Memory B cell (primary cell): ENCODE measurements at regions not wholly inside any gene's neighbourhood (a gene's known extent, or its start where the extent isn't known, plus 50 kb on each side); places are given as distances from the start of the nearest gene placed in this dataset.
"Not testable (repeated sequence)": the region's sequence is repeated elsewhere in the genome, so short reads cannot be mapped to it uniquely, and the experiment has no call there.

Experiments
- ATAC-seq: fragments of 150-1000 bp; cut with Tn5 transposase; 2 replicates; pipeline ENCODE4 v1.10.0; 2021; ENCODE audit warnings: low read depth, mild to moderate bottlenecking, moderate library complexity
- DNase-seq, 2 donors: peaks; one replicate each; pipeline ENCODE4 v3.0.0; 2022; ENCODE audit warnings: low spot score in 2 of 2
- H3K27ac Mint-ChIP-seq: one replicate; pipeline ENCODE4 v1.8.0; 2022; ENCODE audit warnings: mild to moderate bottlenecking, moderate library complexity, mixed read lengths
- H3K27me3 Mint-ChIP-seq: one replicate; pipeline ENCODE4 v1.8.0; 2022; ENCODE audit warnings: mixed read lengths
- H3K36me3 Mint-ChIP-seq: one replicate; pipeline ENCODE4 v1.8.0; 2022; ENCODE audit warnings: mild to moderate bottlenecking, mixed read lengths
- H3K4me1 Mint-ChIP-seq: one replicate; pipeline ENCODE4 v1.8.0; 2022; ENCODE audit warnings: mixed read lengths
- H3K4me3 Mint-ChIP-seq: one replicate; pipeline ENCODE4 v1.8.0; 2022; ENCODE audit warnings: mild to moderate bottlenecking, moderate library complexity, mixed read lengths
- H3K9me3 Mint-ChIP-seq: one replicate; pipeline ENCODE4 v1.8.0; 2022; ENCODE audit warnings: mixed read lengths

GRCh38 chr12:127942981-127943380 lies 324.0 kb upstream of the TMEM132C start:
- Mint-ChIP-seq H3K36me3 (no peaks in the 10 kb centered on the region), H3K27me3 (peaks cover 2% of the 10 kb centered on the region), H3K27ac (no peak overlapping the region), H3K4me1 (no peaks in the 10 kb centered on the region), H3K9me3 (peaks cover 2% of the 10 kb centered on the region), H3K4me3 (no peak overlapping the region)
- DNase-seq (no peak), ATAC-seq (no peak)

DNA sequence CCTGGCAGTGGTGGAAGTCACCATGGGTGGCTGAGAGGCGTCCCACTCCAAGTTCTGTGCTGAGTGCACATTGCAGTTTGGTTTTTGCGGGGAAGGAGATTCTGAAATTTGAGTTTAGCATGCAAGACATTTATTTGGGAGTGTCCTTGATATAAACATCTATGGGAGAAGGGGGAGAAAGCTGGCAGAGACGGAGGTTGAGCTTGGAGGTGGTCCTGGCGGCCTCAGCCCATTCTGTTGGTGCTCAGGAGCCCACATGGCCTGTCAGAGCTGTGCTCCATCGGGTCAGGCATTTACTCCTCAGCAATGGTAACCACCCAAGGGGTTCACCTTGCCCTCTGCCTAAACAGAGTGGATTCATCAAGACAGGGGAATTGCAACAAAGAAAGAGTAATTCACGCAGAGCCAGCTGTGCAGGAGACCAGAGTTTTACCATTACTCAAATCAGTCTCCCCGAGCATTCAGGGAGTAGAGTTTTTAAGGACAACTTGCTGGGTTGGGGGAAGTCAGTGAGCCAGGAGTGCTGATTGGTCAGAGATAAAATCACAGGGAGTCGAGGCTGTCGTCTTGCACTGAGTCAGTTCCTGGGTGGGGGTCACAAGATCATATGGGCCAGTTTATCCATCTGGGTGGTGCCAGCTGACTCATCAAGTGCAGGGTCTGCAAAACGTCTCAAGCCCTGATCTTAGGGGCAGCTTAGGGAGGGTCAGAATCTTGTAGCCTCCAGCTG lies 323.3 kb upstream of the TMEM132C start:
- Mint-ChIP-seq H3K36me3 (no peaks in the 10 kb centered on the region), H3K4me1 (no peaks in the 10 kb centered on the region), H3K9me3 (peaks cover 2% of the 10 kb centered on the region), H3K4me3 (no peak overlapping the region), H3K27me3 (peaks cover 2% of the 10 kb centered on the region), H3K27ac (no peak overlapping the region)
- DNase-seq: no peak
- no peak for ATAC-seq

GRCh38 chr12:127944211-127944899 lies 322.6 kb upstream of the TMEM132C start:
- ATAC-seq (no peak), DNase-seq (no peak)
- no peaks in the 10 kb centered on the region for H3K27me3 Mint-ChIP-seq
- no peak overlapping the region for H3K4me3 Mint-ChIP-seq
- no peaks in the 10 kb centered on the region for H3K4me1 Mint-ChIP-seq
- peaks cover 2% of the 10 kb centered on the region for H3K9me3 Mint-ChIP-seq
- H3K27ac Mint-ChIP-seq: no peak overlapping the region
- H3K36me3 Mint-ChIP-seq: no peaks in the 10 kb centered on the region

GRCh38 chr12:127957001-127957660 lies 309.8 kb upstream of the TMEM132C start:
- no peaks in the 10 kb centered on the region for H3K9me3 Mint-ChIP-seq
- DNase-seq (no peak), ATAC-seq (no peak)
- H3K4me1 Mint-ChIP-seq: no peaks in the 10 kb centered on the region
- no peaks in the 10 kb centered on the region for H3K36me3 Mint-ChIP-seq
- no peaks in the 10 kb centered on the region for H3K27me3 Mint-ChIP-seq
- H3K27ac Mint-ChIP-seq: no peak overlapping the region
- H3K4me3 Mint-ChIP-seq: no peak overlapping the region

- ATAC-seq: no peak
- no peak overlapping the region for H3K4me3 Mint-ChIP-seq
Observed at GRCh38 chr12:127962303-127962702, 304.7 kb upstream of the TMEM132C start.

DNA sequence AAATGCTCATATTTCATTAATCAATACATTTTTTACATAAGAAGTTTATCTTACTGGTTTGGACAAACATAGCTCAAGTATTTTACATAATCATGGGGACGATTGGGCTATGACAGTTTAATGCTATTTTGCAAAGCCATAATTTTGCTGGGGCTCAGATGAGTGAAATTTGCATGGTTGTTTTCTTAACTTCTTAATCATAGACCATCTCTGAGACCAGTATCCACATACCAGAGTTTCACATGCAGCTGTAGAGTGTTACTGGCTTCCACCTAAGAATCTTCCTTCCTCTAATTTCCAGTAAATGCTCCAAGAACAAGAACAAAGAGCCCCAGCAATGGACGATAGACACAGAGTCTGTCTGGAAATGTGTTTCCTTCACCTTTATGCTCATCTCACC lies 303.0 kb upstream of the TMEM132C start:
- ATAC-seq: no peak
- peaks cover 2% of the 10 kb centered on the region for H3K36me3 Mint-ChIP-seq
- H3K4me3 Mint-ChIP-seq: no peak overlapping the region
- H3K4me1 Mint-ChIP-seq: no peaks in the 10 kb centered on the region
- H3K9me3 Mint-ChIP-seq: peaks cover 6% of the 10 kb centered on the region
- DNase-seq: no peak
- no peak overlapping the region for H3K27ac Mint-ChIP-seq
- no peaks in the 10 kb centered on the region for H3K27me3 Mint-ChIP-seq

More at GRCh38 chr12:127962303-127962702, 304.7 kb upstream of the TMEM132C start:
- H3K27me3 Mint-ChIP-seq: no peaks in the 10 kb centered on the region
- no peak for DNase-seq
- H3K36me3 Mint-ChIP-seq: no peaks in the 10 kb centered on the region
- no peaks in the 10 kb centered on the region for H3K4me1 Mint-ChIP-seq
- no peaks in the 10 kb centered on the region for H3K9me3 Mint-ChIP-seq
- H3K27ac Mint-ChIP-seq: no peak overlapping the region

- ATAC-seq: no peak
- H3K27me3 Mint-ChIP-seq: no peaks in the 10 kb centered on the region
- no peaks in the 10 kb centered on the region for H3K4me1 Mint-ChIP-seq
- H3K36me3 Mint-ChIP-seq: peaks cover 2% of the 10 kb centered on the region
- H3K27ac Mint-ChIP-seq: no peak overlapping the region
- no peak overlapping the region for H3K4me3 Mint-ChIP-seq
- DNase-seq: no peak
- peaks cover 7% of the 10 kb centered on the region for H3K9me3 Mint-ChIP-seq
Observed at GRCh38 chr12:127964717-127965116, 302.3 kb upstream of the TMEM132C start.

- H3K4me3 Mint-ChIP-seq: no peak overlapping the region
- no peaks in the 10 kb centered on the region for H3K27me3 Mint-ChIP-seq
- DNase-seq (no peak), ATAC-seq (no peak)
- H3K36me3 Mint-ChIP-seq: peaks cover 2% of the 10 kb centered on the region
- H3K9me3 Mint-ChIP-seq: peaks cover 7% of the 10 kb centered on the region
- no peaks in the 10 kb centered on the region for H3K4me1 Mint-ChIP-seq
- no peak overlapping the region for H3K27ac Mint-ChIP-seq
Observed at GRCh38 chr12:127966331-127966730, 300.6 kb upstream of the TMEM132C start.

GRCh38 chr12:127970491-127970890 lies 296.5 kb upstream of the TMEM132C start:
- no peaks in the 10 kb centered on the region for H3K4me1 Mint-ChIP-seq
- no peak overlapping the region for H3K27ac Mint-ChIP-seq
- no peak overlapping the region for H3K4me3 Mint-ChIP-seq
- peaks cover 2% of the 10 kb centered on the region for H3K36me3 Mint-ChIP-seq
- no peaks in the 10 kb centered on the region for H3K27me3 Mint-ChIP-seq
- ATAC-seq (no peak), DNase-seq (no peak)
- H3K9me3 Mint-ChIP-seq: peaks cover 10% of the 10 kb centered on the region

DNA sequence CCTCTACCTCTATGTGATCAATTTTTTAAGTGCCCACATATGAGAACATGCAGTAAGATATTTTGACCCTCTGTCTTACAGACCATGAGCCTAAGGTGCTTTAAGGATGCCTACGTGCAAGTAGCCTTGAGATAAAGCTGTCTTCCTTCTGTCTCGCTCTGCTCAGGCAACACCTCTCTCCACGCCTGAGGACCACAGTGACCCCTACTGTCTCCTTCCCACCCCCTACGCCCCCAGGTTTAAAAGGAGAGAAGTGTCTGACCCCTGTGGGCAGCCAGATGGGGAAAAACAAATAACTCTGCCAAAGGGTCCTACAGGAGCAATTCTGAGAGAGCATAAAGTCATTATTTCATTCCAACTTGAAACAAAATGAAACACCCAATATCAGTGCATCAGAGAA lies 286.4 kb upstream of the TMEM132C start:
- no peak for DNase-seq
- Mint-ChIP-seq H3K4me3 (no peak overlapping the region), H3K9me3 (peaks cover 8% of the 10 kb centered on the region), H3K27ac (no peak overlapping the region), H3K27me3 (no peaks in the 10 kb centered on the region), H3K4me1 (no peaks in the 10 kb centered on the region), H3K36me3 (no peaks in the 10 kb centered on the region)
- ATAC-seq: no peak

- peaks cover 7% of the 10 kb centered on the region for H3K9me3 Mint-ChIP-seq
- no peak for ATAC-seq
Observed at GRCh38 chr12:127981875-127982274, 285.1 kb upstream of the TMEM132C start.

DNA sequence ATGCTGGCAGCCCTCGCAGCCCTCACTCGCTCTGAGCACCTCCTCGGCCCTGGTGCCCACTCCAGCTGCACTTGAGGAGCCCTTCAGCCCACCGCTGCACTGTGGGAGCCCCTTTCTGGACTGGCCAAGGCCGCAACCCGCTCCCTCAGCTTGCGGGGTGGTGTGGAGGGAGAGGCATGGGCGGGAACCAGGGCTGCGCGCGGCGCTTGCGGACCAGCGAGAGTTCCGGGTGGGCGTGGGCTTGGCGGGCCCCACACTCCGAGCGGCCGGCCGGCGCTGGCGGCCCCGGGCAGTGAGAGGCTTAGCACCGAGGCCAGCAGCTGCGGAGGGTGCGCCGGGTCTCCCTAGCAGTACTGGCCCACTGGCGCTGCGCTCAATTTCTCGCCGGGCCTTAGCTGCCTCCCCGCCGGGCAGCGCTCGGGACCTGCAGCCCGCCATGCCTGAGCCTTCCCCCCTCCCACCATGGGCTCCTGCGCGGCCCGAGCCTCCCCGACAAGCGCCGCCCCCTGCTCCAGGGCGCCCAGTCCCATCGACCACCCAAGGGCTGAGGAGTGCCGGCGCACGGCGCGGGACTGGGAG lies 283.7 kb upstream of the TMEM132C start:
- H3K27me3 Mint-ChIP-seq, H3K36me3 Mint-ChIP-seq, H3K4me1 Mint-ChIP-seq, H3K9me3 Mint-ChIP-seq, H3K27ac Mint-ChIP-seq, ATAC-seq, DNase-seq, H3K4me3 Mint-ChIP-seq: not testable (repeated sequence)

More at GRCh38 chr12:127981875-127982274, 285.1 kb upstream of the TMEM132C start:
- Mint-ChIP-seq H3K27ac (no peak overlapping the region), H3K27me3 (no peaks in the 10 kb centered on the region), H3K36me3 (no peaks in the 10 kb centered on the region), H3K4me3 (no peak overlapping the region), H3K4me1 (no peaks in the 10 kb centered on the region)
- no peak for DNase-seq

GRCh38 chr12:127984386-127985055 lies 282.4 kb upstream of the TMEM132C start:
- no peak for DNase-seq
- Mint-ChIP-seq H3K4me1 (no peaks in the 10 kb centered on the region), H3K36me3 (no peaks in the 10 kb centered on the region), H3K27ac (no peak overlapping the region), H3K27me3 (no peaks in the 10 kb centered on the region), H3K9me3 (peaks cover 3% of the 10 kb centered on the region), H3K4me3 (no peak overlapping the region)
- no peak for ATAC-seq
